ENCODE measurements at regions not wholly inside any gene's neighbourhood (a gene's known extent, or its start where the extent isn't known, plus 50 kb on each side); places are given as distances from the start of the nearest gene placed in this dataset.
"Not testable (repeated sequence)": the region's sequence is repeated elsewhere in the genome, so short reads cannot be mapped to it uniquely, and the experiment has no call there.

GRCh38 chr9:25731895-25732794 lies 53.9 kb upstream of the TUSC1 start:
- not testable (repeated sequence) for TF ChIP-seq ZIC2 (tag by site-specific recombination; IDR thresholded peaks at IDR 0.05); ZNF416 (tag by site-specific recombination; IDR thresholded peaks at IDR 0.05); PRDM10 (tag by site-specific recombination; IDR thresholded peaks at IDR 0.05); CTCF (tag by site-specific recombination; IDR thresholded peaks at IDR 0.05); ZNF302 (tag by site-specific recombination; IDR thresholded peaks at IDR 0.05; ENCODE audit: low read depth); ZNF747 (tag by site-specific recombination; IDR thresholded peaks at IDR 0.05); ZNF654 (tag by site-specific recombination; IDR thresholded peaks at IDR 0.05; ENCODE audit: low read depth); ZFP37 (tag by site-specific recombination; IDR thresholded peaks at IDR 0.05)

Measured in HEK293 (cell line).